NCI-H2029 treated with DMSO at 0.1 percent for 48 hours (cell line): ENCODE measurements at regions not wholly inside any gene's neighbourhood (a gene's known extent, or its start where the extent isn't known, plus 50 kb on each side); places are given as distances from the start of the nearest gene placed in this dataset.
"Not testable (repeated sequence)": the region's sequence is repeated elsewhere in the genome, so short reads cannot be mapped to it uniquely, and the experiment has no call there.

Source experiments
- DNase-seq: peaks from one replicate; lab custom pipeline; 2025; lab: John Stamatoyannopoulos, UW

GRCh38 chr4:102210806-102211205, 134.5 kb downstream of the SLC39A8 start:
- DNase-seq: not testable (repeated sequence)

GRCh38 chr4:102204634-102205033, 140.6 kb downstream of the SLC39A8 start:
- not testable (repeated sequence) for DNase-seq

GRCh38 chr4:102196221-102196620, 149.1 kb downstream of the SLC39A8 start:
- DNase-seq: no peak

GRCh38 chr4:102193145-102193544, 152.1 kb downstream of the SLC39A8 start:
- DNase-seq: no peak

- DNase-seq: no peak
Measured at GRCh38 chr4:102180046-102180445, 165.2 kb downstream of the SLC39A8 start.

- DNase-seq: no peak
Measured at GRCh38 chr4:102174719-102175189, 170.5 kb downstream of the SLC39A8 start.

- no peak for DNase-seq
Measured at GRCh38 chr4:102172341-102172740, 172.9 kb downstream of the SLC39A8 start.

- no peak for DNase-seq
Measured at GRCh38 chr4:102170910-102171309, 174.4 kb downstream of the SLC39A8 start.

- peak; percentile 47 for DNase-seq
Measured at GRCh38 chr4:102169345-102169744, 175.9 kb downstream of the SLC39A8 start.

- DNase-seq: no peak
Measured at GRCh38 chr4:102168580-102168979, 176.7 kb downstream of the SLC39A8 start.

- no peak for DNase-seq
Measured at GRCh38 chr4:102165584-102165983, 179.7 kb downstream of the SLC39A8 start.

GRCh38 chr4:102163404-102164140, 181.7 kb downstream of the SLC39A8 start:
- no peak for DNase-seq

- no peak for DNase-seq
Measured at GRCh38 chr4:102157984-102158383, 187.3 kb downstream of the SLC39A8 start.

GRCh38 chr4:102153391-102153790, 191.9 kb downstream of the SLC39A8 start:
- no peak for DNase-seq

GRCh38 chr4:102151696-102152095, 193.6 kb downstream of the SLC39A8 start:
- DNase-seq: no peak

GRCh38 chr4:102143433-102143832, 201.8 kb downstream of the SLC39A8 start:
- DNase-seq: no peak

GRCh38 chr4:102141842-102142241, 203.4 kb downstream of the SLC39A8 start:
- DNase-seq: no peak

GRCh38 chr4:102139932-102140331, 205.3 kb downstream of the SLC39A8 start:
- no peak for DNase-seq

- no peak for DNase-seq
Measured at GRCh38 chr4:102139132-102139573, 206.1 kb downstream of the SLC39A8 start.

- no peak for DNase-seq
Measured at GRCh38 chr4:102137217-102137616, 208.1 kb downstream of the SLC39A8 start.

- DNase-seq: no peak
Measured at GRCh38 chr4:102129810-102130209, 215.5 kb downstream of the SLC39A8 start.
